Neural cell (in vitro differentiated cells): ENCODE measurements at regions not wholly inside any gene's neighbourhood (a gene's known extent, or its start where the extent isn't known, plus 50 kb on each side); places are given as distances from the start of the nearest gene placed in this dataset.

ENCODE experiments used
- EP300 ChIP-seq: fragments of 450-650 bp; conservative IDR thresholded peaks from 2 replicates; pipeline ENCODE4 v1.6.1; 2014; ENCODE audit warnings: antibody characterized with exemption, mild to moderate bottlenecking, moderate library complexity; ENCODE audit not compliant: poor library complexity, severe bottlenecking
- EZH2 ChIP-seq: fragments of 200-600, 300-800 bp; shearing (Covaris generic), sonication (generic); IDR thresholded peaks from 2 replicates; pipeline ENCODE4 v1.6.1; 2014; ENCODE audit warnings: antibody characterized with exemption, low read length, borderline replicate concordance, mild to moderate bottlenecking; ENCODE audit not compliant: insufficient read depth, poor library complexity, severe bottlenecking
- MXI1 ChIP-seq: fragments of 450-650 bp; conservative IDR thresholded peaks from 2 replicates; pipeline ENCODE4 v1.6.1; 2014; ENCODE audit warnings: antibody characterized with exemption, mild to moderate bottlenecking; ENCODE audit not compliant: poor library complexity, severe bottlenecking
- SMC3 ChIP-seq: fragments of 450-650 bp; conservative IDR thresholded peaks from 2 replicates; pipeline ENCODE4 v1.6.1; 2014; ENCODE audit warnings: antibody characterized with exemption, mild to moderate bottlenecking, moderate library complexity; ENCODE audit not compliant: poor library complexity
- TF ChIP-seq, protein P1 (sequence below): fragments of 450-650 bp; IDR thresholded peaks from 2 replicates; pipeline ENCODE4 v1.5.1; 2014; ENCODE audit warnings: antibody characterized with exemption, mild to moderate bottlenecking, moderate library complexity; ENCODE audit not compliant: poor library complexity, severe bottlenecking
- TF ChIP-seq, protein P2 (sequence below): IDR thresholded peaks from 2 replicates; pipeline ENCODE4 v1.6.1; 2012; ENCODE audit warnings: borderline replicate concordance

DNA sequence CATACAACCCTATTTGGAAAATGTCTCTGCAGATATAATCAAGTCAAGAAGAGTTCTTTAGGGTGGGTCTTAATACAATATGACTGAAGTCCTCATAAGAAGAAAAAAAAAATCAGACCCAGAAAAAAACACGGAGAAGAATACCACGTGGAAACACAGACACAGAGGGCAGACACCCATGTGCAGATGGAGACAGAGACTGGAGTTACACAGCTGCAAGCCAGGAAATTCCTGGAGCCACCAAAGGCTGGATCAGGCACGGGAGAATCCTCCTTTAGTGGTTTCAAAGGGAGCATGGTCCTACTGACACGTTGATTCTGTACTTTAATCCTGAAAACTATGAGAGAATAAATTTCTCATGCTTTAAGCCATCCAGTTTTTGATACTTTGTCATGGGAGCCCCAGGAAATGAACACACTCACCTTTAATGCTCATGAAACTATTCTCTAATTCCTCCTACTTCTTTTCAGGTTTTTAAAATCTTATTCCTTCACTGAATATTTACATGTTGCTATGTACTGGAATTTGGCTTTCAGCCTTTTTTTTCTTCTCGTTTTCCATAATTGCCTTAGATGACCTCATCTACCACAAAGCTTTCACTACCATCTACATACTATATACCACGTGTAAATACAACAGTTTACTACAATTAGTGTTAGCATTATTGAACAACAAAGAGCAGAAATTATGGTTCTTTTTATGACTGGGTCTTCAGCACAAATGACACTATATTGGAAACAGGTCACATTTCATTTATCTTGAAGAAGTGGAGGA is 529.1 kb downstream of the IRS1 start:
- TF ChIP-seq, protein P1, sequence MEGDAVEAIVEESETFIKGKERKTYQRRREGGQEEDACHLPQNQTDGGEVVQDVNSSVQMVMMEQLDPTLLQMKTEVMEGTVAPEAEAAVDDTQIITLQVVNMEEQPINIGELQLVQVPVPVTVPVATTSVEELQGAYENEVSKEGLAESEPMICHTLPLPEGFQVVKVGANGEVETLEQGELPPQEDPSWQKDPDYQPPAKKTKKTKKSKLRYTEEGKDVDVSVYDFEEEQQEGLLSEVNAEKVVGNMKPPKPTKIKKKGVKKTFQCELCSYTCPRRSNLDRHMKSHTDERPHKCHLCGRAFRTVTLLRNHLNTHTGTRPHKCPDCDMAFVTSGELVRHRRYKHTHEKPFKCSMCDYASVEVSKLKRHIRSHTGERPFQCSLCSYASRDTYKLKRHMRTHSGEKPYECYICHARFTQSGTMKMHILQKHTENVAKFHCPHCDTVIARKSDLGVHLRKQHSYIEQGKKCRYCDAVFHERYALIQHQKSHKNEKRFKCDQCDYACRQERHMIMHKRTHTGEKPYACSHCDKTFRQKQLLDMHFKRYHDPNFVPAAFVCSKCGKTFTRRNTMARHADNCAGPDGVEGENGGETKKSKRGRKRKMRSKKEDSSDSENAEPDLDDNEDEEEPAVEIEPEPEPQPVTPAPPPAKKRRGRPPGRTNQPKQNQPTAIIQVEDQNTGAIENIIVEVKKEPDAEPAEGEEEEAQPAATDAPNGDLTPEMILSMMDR = no peak
- TF ChIP-seq EZH2 = no peak
- TF ChIP-seq MXI1 = no peak
- TF ChIP-seq SMC3 = no peak
- TF ChIP-seq EP300 = no peak
- TF ChIP-seq, protein P2, sequence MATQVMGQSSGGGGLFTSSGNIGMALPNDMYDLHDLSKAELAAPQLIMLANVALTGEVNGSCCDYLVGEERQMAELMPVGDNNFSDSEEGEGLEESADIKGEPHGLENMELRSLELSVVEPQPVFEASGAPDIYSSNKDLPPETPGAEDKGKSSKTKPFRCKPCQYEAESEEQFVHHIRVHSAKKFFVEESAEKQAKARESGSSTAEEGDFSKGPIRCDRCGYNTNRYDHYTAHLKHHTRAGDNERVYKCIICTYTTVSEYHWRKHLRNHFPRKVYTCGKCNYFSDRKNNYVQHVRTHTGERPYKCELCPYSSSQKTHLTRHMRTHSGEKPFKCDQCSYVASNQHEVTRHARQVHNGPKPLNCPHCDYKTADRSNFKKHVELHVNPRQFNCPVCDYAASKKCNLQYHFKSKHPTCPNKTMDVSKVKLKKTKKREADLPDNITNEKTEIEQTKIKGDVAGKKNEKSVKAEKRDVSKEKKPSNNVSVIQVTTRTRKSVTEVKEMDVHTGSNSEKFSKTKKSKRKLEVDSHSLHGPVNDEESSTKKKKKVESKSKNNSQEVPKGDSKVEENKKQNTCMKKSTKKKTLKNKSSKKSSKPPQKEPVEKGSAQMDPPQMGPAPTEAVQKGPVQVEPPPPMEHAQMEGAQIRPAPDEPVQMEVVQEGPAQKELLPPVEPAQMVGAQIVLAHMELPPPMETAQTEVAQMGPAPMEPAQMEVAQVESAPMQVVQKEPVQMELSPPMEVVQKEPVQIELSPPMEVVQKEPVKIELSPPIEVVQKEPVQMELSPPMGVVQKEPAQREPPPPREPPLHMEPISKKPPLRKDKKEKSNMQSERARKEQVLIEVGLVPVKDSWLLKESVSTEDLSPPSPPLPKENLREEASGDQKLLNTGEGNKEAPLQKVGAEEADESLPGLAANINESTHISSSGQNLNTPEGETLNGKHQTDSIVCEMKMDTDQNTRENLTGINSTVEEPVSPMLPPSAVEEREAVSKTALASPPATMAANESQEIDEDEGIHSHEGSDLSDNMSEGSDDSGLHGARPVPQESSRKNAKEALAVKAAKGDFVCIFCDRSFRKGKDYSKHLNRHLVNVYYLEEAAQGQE = no peak
